GM19395 (cell line): ENCODE measurements at regions not wholly inside any gene's neighbourhood (a gene's known extent, or its start where the extent isn't known, plus 50 kb on each side); places are given as distances from the start of the nearest gene placed in this dataset.
"Not testable (repeated sequence)": the region's sequence is repeated elsewhere in the genome, so short reads cannot be mapped to it uniquely, and the experiment has no call there.

Experiments used
- ATAC-seq: cut with Tn5 transposase; IDR thresholded peaks from one replicate; pipeline ENCODE4 v1.9.1; 2021; ENCODE audit warnings: mild to moderate bottlenecking, moderate library complexity; ENCODE audit not compliant: unreplicated experiment

- ATAC-seq: no peak
These were observed 1673.5 kb upstream of the CELF4 start for GRCh38 chr18:39238981-39239660.

GRCh38 chr18:39235118-39235719 lies 1669.6 kb upstream of the CELF4 start:
- no peak for ATAC-seq

DNA sequence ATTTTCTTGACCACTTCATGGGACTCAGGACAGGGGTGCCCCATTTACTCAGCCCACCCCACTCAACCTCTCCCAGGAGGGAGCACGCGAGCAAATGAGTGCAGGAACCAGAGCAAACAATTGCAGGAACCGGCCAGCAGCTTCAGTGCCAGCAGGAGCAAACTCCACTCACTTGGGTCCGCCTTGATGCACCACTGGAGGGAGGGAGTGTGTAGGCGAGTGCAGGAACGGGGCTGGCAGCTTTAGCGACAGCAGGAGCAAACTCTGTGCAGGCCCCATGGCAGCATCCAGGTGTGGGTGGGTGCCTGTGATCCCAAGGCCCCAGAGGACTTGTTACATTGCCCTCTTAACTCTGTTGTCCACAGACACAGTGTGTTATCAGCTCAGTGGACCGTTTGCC lies 1667.3 kb upstream of the CELF4 start:
- no peak for ATAC-seq

GRCh38 chr18:39232490-39232889 lies 1666.9 kb upstream of the CELF4 start:
- ATAC-seq: no peak

- no peak for ATAC-seq
These were observed 1664.6 kb upstream of the CELF4 start for GRCh38 chr18:39230086-39230803.

DNA sequence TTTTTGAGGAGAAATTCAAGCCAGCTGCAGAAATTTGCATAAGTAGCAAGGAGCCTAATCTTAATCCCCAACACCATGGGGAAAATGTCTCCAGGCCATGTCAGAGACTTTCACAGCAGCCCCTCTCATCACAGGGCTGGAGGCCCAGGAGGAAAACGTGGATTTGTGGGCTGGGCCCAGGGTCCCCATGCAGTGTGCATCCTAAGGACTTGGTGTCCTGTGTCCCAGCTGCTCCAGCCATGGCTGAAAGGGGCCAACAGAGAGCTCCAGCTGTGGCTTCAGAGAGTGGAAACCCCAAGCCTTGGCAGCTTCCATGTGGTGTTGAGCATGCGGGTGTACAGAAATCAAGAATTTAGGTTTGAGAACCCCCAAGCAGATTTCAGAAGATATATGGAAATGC lies 1662.2 kb upstream of the CELF4 start:
- ATAC-seq: not testable (repeated sequence)

GRCh38 chr18:39225373-39225772 lies 1659.8 kb upstream of the CELF4 start:
- ATAC-seq: no peak

- ATAC-seq: no peak
These were observed 1657.7 kb upstream of the CELF4 start for GRCh38 chr18:39223283-39223682.

DNA sequence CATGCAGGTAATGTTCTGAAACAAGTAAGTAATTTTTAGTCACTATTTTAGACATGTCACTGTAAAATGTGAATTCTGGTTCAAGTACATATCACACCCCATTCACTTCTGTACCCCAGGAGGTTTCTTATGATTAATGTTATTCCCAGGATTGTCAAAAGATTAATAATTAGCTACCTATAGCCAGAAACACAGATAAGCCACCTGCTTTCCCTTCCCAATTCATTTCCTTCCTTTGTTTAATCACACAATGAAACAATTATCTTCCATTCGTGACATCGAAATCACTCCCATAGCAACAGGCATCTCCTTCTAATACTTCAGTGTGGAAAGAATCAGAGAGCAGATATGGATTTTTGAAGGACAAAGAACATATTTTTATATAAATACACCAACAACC lies 1650.3 kb upstream of the CELF4 start:
- no peak for ATAC-seq

DNA sequence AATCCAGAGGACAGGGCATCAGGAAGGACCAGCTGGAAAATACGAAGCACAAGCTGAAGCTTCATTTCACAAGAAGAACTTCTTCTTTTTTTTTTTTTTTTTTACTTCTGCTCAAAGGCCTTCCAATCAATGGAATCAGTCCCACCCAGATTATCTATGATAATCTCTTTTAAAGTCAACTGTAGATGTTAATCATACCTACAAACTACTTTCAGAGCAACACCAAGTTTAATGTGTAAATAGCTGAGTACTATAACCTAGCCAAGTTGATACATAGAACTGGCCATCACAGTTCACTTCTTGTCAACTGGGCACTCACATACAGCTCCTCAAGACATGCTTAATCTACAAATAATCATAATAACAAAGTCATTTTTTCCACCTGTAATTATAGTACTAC lies 1645.9 kb upstream of the CELF4 start:
- no peak for ATAC-seq

- no peak for ATAC-seq
These were observed 1643.6 kb upstream of the CELF4 start for GRCh38 chr18:39209173-39209572.

GRCh38 chr18:39208729-39209128 lies 1643.1 kb upstream of the CELF4 start:
- no peak for ATAC-seq

DNA sequence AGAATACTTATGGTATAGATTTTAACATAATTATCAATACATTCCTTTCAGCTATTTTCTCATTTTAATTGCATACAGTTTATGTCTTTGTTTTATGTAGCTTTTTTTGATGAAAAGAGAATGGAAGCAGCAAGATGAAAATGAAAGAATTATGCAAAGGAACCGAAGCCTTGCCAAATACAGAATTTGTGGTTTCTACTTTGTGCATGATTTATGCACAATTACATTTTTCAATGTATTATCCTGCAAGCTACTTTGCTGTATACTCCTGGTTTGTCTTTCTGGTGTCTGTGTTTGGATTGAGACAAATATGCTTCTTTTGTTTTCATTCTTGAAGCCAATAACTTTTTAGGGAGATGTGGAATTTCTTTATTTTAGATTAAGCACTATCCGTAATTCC lies 1642.6 kb upstream of the CELF4 start:
- ATAC-seq: no peak

- not testable (repeated sequence) for ATAC-seq
These were observed 1641.0 kb upstream of the CELF4 start for GRCh38 chr18:39206398-39207103.

DNA sequence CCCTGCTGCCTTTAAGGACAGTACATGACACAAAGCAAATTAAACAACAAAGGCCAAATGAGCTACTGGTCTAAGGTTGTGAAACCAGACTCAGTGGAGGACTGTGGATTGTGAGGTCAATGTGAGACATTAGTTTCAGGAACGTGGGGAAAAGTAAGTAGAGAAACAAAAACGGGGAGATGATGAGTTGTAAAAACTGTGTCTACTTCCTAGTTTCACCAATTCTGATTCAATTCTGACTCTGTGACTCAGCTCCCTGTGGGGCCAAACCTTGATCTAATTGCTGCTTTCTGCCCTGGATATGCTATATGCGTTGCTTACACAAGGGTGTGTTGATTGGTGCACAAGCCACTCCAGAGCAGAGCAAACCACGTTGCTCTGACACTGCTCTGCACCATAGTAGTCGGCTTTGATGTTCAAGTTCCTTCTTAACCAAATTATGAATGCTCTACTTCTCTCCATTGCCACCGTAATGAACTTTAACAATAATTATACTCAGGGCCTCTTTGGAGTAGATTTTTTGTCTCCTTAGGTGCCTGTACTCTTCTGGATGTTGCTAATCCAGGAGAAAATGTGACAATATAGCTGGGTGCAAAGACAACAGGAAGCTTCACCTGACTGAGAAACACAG lies 1640.1 kb upstream of the CELF4 start:
- no peak for ATAC-seq

- no peak for ATAC-seq
These were observed 1634.6 kb upstream of the CELF4 start for GRCh38 chr18:39200153-39200552.

DNA sequence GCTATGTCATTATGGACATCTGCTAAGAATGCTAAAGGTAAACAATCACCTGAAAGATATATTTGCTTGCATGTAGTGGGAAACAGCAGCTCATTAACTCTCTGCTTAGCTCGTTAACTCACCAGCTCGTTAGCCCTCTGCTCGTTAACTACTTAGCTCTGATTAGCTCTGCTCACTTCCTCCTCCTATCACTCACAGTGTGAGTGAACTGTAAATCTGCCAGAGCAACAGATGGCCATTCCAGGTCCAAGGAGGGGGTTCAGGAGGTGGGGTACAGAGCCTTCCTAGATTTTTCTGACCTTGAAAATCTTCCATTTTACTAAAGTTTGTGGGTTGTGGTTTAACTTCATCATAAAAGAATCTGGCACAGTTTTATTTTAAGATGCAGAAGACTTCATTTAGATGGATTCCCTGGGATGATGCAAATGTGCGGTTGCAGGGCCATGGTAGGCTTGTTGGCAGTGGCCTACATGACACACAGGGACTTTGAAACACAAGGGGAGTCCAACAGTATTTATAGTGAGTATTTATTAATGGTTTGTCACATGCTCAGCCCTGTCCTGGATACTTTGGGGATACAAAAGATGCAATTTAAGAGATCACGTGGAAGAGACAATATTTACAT lies 1633.7 kb upstream of the CELF4 start:
- ATAC-seq: no peak

- no peak for ATAC-seq
These were observed 1632.8 kb upstream of the CELF4 start for GRCh38 chr18:39198376-39198775.

DNA sequence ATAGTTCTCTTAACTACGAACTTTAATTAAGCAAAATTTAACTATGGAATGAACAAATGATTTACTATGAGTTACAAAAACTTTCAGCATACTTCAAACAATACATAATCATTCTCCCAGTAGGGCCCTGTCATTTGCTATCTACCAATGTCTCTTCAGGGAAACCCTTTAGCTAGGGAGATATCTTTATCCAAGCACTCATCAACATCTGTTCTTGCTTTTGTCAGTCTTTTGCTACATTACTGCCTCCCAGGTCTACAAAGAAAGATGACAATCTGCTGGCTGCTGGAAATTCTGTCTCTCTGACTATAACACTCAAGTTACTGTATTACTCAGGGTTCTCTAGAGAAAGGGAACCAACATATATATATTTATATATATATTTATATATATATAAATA lies 1626.3 kb upstream of the CELF4 start:
- no peak for ATAC-seq

GRCh38 chr18:39191058-39191457 lies 1625.5 kb upstream of the CELF4 start:
- no peak for ATAC-seq

DNA sequence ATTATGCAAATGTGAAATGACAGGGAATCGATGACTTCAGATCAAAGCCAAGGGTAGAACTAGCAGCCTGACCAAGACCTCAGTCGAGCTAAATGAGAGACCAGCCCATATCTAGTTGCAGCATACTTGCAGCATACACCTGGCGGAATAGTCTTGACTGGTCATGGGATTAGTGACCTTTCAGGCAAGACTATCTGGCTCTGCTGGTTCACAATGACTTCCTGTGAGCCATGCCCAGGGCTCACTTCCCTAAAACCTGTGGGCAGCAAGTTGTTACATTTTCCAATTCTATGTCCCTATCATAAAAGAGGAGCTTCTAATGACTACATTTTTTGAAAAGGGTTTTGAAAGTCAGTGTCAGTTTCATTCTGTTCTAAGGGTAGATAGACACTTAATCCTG lies 1624.9 kb upstream of the CELF4 start:
- no peak for ATAC-seq
